GM19351 (cell line): ENCODE measurements at regions not wholly inside any gene's neighbourhood (a gene's known extent, or its start where the extent isn't known, plus 50 kb on each side); places are given as distances from the start of the nearest gene placed in this dataset.
"Not testable (repeated sequence)": the region's sequence is repeated elsewhere in the genome, so short reads cannot be mapped to it uniquely, and the experiment has no call there.

Source experiments
- ATAC-seq: cut with Tn5 transposase; IDR thresholded peaks from one replicate; pipeline ENCODE4 v1.9.1; 2021; ENCODE audit warnings: mild to moderate bottlenecking, moderate library complexity; ENCODE audit not compliant: unreplicated experiment

DNA sequence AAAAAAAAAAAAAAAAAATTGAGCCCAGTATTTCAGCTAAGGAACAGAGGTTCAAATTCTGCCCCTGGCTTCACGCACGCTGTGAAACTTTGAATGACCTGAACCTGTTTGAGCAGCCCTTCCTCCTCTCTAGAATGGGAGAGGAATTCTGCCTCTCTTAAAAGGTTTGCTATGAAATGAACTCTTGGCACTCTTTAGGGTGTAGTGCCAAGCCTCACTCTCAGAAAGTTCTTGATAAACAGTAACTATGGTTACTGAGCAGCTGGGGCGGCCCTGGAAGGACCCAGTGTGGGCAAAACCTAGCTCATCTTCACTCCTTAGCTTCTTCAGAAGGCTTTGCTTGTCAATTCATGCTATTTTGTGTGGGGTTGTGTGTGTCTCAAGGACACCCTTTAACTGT is 73.7 kb downstream of the GEMIN8 start:
- no peak for ATAC-seq

DNA sequence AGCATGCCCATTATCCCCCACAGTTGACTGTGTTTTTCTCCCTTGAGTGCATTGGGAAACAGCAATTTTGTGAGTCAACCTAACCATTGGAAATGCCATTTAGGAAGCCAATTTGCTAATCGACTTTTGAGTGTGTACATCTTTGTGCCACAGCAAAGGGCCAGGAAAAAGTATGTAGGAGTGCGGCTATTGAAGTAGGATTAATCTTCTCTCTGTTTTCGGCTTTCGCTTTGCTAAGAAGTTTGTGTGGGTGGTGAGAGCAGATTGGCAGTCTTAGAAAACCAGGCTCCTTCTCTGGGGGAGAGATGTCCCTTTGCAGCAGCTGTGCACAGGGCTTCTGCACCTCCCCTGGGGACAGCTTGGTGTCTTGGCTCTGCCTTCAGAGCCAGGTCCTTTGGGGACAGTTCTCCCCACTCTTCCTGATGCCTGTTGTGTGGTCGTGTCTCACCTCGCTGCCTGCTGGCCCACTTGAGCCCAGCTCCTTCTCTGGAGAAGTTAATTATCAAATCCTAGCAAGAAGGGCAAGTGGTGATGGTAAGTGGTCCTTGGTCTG is 74.5 kb downstream of the GEMIN8 start:
- no peak for ATAC-seq

DNA sequence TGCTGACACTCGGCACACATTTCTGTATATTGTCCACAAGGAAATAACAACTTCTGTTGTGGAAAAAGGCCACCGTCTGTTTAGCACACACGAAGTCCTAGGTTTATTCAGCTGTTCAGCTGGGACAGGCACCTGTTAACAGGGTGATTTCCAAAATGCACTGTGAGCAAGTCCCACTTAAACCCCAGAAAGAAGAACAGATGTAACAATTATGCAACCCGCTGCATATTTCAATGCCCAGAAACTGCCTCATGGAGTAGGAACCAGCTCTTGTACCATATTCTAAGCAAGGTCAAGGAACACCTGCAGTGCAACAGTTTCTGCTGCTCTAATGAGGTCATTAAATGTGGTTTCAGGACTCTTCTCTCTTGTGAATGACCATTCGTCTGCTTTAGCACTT is 77.1 kb downstream of the GEMIN8 start:
- ATAC-seq: no peak

DNA sequence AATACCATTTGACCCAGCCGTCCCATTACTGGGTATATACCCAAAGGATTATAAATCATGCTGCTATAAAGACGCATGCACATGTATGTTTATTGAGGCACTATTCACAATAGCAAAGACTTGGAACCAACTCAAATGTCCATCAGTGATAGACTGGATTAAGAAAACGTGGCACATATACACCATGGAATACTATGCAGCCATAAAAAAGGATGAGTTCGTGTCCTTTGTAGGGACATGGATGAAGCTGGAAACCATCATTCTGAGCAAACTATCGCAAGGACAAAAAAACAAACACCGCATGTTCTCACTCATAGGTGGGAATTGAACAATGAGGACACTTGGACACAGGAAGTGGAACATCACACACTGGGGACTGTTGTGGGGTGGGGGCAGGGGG is 83.5 kb downstream of the GEMIN8 start:
- not testable (repeated sequence) for ATAC-seq

DNA sequence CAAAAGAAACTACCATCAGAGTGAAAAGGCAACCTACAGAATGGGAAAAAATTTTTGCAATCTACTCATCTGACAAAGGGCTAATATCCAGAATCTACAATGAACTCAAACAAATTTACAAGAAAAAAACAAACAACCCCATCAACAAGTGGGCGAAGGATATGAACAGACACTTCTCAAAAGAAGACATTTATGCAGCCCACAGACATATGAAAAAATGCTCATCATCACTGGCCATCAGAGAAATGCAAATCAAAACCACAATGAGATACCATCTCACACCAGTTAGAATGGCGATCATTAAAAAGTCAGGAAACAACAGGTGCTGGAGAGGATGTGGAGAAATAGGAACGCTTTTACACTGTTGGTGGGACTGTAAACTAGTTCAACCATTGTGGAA is 83.9 kb downstream of the GEMIN8 start:
- not testable (repeated sequence) for ATAC-seq

DNA sequence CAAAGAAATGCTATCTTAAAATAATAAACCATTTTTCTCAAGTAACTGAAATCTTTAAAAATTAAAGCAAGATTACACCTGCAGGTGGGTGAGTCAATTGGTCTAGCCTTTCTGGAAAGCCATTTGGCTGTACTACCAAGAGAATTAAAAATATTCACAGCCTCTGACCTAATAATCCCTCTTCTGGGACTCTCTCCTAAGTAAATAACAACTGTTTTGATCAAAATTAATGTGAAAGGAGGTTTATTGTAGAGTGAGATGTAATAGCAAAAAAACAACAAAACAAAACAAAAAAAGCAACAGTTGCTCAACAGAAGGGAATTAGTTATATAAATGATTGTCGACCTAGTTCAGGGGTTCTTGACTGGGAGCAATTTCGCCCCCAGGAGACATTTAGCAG is 89.0 kb downstream of the GEMIN8 start:
- ATAC-seq: no peak

DNA sequence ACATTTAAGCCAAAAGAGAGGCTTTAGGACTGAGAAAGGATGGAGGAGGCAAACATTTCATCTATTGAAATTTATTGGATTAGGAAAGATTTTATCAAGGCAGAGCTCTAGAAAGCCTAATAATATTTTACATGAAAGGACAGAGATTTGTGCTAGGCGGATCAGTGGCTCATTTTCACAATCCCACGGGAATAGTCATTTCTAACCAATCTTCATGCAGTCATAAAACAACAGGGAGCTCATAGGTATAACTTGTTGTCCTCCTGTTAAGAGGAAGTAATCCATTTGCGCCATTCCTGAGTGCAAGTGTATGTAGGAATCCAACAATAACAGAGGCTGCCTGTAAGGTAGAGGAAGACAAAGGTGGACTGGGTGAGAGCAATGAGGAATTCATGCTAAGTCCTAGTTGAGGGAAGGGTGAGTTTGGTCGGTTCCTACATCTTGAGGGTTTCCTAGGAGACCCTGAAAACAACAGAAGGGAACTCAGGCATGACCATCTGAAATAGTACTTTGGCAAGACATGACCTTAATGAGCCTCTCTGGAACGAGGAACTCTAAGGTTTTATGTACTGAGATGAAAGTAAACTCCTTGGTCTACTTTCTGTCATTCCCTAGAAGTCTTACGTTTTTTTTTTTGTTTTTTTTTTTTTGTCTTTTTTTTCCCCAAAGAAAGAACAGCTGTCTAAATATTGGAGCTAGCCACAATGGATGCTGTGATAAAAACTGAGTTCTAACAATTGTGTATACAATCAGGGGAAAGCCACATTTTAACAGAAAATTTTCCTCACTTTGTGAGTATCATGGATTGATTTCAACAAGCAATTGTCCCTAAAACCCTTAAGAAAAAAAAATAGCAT is 89.7 kb downstream of the GEMIN8 start:
- no peak for ATAC-seq

DNA sequence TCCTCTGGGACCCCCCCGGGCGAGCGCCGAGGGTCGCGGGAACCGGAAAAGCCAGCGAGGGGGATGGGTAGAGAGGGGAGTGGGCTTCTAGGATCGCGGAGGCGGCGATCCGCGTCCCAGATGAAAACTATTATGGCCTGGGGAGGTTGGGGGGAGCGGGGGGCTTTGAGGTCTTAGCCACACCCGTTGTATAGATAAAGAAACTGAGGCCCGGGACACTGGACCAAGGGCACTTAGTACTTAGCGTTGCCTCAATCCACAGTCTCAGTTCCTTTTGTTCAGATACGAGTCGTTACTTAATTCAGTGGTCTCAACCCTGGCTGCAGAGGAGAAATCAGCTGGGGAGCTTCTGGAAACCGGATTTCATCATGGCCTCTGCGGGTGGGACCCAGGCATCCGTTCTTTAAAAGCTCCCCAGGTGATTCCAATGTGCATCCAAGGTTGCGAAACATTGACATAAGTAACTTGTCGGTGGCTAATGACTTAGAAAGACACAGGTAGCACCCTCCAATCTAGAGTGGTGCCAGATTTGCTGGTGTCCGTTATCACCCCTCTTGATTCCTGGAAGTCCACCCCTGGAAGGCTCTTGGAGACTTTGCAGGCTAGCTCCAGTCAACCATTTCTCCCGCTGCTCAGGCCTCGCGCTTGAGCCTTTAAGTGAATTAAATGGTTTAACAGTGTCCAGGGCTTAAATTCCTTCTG is 90.7 kb downstream of the GEMIN8 start:
- ATAC-seq: no peak

DNA sequence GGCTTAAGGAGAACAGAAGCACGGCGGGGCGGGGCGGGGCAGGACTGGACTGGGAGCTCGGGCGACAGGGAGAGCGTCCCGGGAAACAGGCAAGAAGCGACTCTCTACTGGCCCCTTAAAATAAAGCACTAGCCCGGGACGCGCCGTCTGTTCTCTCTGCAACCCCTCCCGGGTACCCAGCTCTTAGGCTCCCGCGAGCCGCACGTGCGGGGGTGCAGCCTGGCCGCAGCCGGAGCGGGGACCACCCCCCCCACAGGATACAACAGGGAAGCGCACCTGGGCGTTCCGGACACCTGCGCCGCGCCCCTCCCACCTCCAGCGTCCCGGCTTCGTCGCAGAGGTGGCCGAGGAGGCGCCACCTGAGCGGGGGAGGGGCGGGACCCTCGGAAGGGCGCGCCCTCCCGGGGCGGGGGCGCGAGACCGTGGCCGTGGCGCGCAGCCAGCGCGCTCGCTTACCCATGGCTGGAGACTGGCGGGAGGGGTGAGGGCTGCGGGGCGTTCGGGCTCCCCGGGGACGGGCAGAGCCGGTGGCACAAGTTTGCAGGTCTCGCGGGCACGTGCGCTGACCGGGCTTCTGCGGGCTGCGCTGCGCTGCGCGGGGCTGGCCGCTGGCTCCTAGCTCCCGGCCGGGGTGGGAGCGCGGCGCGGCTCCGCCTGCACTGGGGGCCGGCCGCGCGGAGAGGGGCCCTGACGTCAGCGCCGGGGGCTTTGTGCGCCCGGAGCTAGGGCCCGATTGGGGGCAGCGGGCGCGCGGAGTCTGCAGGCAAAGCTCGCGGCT is 91.5 kb downstream of the GEMIN8 start:
- no peak for ATAC-seq

DNA sequence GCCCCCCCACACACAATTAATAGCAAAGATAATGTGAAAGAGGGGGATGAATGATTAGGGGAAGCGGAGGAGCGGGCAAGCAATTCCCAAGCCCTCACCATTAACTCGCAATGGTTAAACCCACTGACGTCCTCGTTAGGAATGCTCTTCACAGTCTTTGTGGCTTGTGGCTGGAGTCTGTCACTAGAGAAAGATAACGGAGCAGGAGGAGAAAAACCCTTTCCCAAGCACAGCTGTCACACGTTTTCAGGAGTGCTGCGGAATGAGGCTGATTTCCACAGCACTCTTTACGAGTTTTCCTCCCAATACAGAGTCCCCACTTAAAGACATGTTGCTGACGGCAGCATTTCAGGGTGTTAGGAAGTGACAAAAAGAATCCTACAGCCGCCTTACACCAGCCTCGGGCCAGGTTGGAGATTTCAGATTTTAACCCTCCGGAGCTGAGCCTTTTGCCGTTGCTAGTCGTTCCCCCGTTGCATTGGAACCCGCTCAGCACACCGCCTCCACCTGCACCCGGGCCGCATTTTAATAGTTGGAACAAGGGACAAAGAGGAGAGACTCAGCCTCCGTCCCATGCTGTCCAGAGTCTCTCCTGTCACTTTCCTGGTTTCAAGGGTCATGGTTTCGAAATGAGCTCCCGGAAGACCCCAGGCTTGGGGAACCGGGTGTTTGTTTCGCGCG is 92.2 kb downstream of the GEMIN8 start:
- ATAC-seq: no peak

DNA sequence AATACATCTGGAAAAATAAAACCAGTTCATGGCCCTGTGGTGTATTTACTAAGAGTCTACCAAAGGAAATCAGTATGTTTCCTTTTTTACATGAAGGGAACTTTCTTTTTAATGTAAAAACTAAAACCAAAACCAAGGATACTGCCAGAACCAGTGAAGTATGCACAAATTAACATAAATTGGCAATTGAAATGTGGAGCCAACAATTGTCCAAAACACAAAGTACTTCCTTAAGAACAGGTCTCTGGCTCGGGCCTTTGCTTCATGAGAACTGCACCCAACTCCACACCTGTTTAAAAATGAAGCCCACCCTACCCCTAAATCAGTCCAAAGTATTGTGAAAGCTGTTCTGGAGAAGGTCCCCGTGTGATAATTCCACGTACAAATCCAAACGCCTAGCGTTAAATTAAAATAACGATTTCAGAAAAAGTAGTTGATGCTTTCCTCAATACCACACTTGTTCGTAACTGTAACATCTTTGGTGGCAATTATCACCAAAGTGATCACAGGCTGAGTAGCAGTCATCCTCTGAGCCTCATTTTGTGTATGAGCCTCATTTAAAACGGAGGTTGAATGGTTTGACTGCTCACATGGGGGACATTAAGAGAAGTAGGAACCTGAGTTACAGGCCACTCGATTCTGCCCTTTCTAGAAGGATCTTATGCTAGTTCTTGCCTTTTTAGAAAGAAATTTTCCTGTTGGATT is 93.0 kb downstream of the GEMIN8 start:
- ATAC-seq: no peak

DNA sequence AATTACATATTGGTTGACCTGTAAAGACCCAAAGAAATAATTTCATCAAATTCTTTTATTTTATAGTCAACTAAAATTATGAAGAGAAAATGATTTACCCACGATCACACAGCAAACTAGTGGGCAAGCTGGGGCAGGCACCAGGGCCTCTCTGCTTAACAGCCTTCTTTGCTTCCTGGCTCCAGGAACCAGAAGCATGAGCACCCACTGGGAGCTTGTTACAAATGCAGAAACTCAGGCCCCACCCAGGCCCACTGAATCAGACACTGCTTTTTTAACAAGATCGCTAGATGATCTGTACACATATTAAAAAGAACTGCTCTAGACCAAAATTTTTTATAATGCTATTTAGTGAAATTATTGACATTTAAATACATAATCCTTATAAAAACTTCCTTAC is 95.0 kb downstream of the GEMIN8 start:
- ATAC-seq: no peak

DNA sequence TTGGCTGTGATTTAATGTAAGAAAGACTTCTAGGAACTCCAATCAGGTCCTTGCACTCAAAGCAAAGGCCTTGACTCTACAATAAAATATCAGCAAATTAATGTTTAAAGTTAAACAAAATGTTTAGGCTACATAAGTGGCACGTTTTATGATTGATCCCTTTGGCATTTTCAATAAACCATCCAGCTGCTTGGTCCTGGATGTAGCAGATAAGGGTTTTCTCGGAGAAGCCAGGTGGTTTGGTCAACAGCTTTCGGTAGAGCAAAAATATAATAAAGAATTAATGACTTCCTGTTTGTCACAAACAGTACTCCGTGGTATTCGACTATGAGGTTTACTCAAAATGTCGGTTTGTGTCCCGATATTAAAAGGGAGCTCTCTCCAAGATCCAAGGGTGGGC is 95.8 kb downstream of the GEMIN8 start:
- ATAC-seq: no peak

DNA sequence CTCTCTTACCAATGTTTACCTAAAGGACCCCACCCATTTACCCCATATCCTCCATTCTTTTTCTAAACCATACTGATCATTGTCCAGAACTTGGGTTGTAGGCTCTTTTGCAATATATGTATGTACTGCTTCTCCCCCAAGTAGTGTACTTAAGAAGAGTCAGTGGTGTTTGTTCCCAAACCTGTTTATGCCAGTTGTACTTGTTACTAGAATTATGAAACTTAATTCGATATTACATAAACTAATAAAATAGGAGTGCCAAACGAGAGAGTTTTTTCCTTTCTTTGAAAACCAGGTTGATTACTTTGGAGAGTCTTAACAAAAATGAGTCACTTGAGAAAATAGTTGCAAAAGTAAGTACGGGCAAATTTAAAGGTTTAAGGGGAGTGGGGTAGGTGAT is 96.3 kb downstream of the GEMIN8 start:
- no peak for ATAC-seq

DNA sequence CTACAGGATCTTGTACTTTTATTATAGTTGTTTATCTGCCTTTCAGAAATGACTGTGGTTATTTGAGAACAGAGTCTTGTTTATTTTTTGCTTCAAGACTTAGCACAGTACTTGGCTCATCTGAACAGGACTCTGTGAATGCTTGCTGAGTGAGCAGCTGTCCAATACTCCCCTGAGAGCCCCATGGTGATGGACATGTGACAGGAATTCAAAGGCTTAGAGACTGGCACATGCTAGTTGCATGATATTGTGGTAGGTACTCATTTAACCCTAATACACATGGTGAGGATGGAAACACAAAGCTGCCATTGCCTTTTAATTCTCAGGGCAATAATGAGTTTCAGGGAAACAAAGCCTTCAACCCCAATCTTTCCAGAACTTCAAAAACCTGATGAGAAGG is 97.3 kb downstream of the GEMIN8 start:
- no peak for ATAC-seq

DNA sequence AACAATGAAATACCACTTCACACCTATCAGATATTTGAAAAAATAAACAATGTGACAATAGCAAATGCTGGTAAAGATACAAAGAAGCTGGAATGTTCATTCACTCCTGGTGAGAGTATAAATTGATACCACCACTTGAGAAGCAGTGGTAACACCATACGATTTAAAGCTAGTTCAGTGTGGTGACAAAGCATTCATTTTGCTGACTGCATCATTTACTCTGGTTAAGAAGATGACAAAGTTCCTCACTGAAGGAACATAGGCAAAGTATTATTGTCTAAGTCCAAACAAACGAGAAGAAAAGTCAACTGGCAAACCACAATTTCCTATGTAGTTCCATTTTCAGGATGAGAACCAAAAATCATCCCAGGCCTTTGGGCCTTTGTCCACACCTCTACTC is 102.5 kb downstream of the GEMIN8 start:
- no peak for ATAC-seq

DNA sequence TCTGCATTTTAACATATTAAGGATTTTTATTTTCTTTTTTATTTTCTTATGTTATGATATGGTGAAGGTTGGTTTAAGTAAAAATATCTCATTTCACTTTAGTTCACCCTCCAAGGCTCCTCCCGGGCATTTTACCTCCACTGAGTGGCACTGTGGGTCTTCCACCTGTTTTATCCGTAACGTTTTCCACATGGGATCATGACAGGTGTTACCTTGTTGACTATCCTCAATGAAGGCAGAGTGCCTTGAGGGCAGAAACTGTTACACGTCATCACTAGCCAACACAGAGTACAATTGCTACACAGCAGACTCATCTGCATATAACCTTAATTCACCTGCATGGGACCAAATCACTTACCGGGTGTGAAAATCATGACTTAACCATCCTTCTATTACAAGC is 105.8 kb downstream of the GEMIN8 start:
- no peak for ATAC-seq

DNA sequence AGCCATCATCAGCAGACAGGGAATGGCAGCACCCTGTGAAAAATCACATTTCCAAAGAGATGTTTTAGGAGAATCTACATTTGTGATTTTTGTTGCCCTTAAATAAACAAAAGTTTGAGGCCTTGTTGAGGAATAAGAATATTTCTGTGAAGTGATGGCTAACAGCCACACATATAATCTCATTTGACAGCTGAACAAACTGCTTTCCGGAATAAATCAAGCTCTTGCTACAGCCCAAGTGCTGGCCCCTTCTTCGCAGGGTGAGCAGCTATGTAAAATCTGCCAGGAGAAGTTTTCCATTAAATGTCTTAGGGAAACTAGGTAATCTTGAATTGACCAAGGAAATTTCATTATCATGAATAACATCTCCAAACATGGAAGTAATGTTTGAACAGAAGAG is 106.4 kb upstream of the GPM6B start:
- ATAC-seq: no peak

DNA sequence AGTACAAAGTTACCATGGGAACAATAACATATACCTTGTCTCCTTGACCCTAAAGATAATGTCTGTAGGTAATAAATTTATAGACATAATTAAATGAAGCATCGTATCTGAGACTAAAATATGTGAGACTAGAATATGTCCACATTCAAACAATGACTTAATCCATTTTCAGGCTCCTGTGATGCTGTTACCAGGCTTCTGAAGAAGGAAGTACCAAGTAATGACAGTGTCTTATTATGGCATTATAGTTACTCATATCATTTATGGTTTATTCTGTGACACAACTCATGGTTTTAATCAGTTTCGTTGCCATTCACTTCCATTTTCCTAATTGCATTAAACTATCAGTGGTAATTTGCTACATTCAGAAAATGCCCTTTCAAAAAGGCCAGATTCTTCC is 100.6 kb upstream of the GPM6B start:
- no peak for ATAC-seq

DNA sequence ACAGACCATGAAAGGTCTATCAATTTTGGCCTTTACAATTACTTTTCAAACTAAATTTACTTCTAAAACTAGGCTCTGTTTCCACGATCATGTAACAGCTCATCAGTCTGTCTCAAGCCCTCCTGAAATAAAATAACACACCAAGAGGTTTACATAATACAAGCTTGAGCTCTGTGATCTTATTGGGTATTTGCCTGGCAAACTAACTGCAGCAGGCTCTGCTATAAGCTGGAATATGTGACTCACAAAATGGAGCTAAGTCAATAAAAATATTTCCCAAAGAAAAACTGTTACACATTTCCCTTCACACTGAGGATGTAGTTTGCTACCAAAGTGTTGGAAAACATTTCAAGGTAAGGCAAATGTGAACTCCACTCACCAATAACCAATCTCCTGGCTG is 94.7 kb upstream of the GPM6B start:
- no peak for ATAC-seq
